ENCODE measurements at regions not wholly inside any gene's neighbourhood (a gene's known extent, or its start where the extent isn't known, plus 50 kb on each side); places are given as distances from the start of the nearest gene placed in this dataset.

- no peaks in the 10 kb centered on the region for H3K27me3 ChIP-seq
- no peak overlapping the region for H3K4me3 ChIP-seq
- intact Hi-C loops (cut with DNase I; ENCODE audit: low total_unique reads) (no loop called here), in situ Hi-C loops (cut with MboI; ENCODE audit: low pct_ligation_motif_present in 1 of 4, low pct_unique_long_range_greater_than_20kb in 1 of 4, low sequenced_read_pairs in 3 of 4) (loop anchor here in 1 of 4 donors (25.0 kb wide), 1 partner anchor 563 kb away; the partner anchor contains the start of gene BCL2L11)
- WGBS, 2 donors (ENCODE audit: low coverage in 1 of 2): 74 to 78% methylated on average over 4 to 10 of the region's 10 CpGs
- no peak for TF ChIP-seq EP300 (IDR thresholded peaks at IDR 0.05; ENCODE audit: low read depth)
- no peak for TF ChIP-seq POLR2AphosphoS5 (IDR thresholded peaks at IDR 0.05)
- no peak for TF ChIP-seq CTCF (IDR thresholded peaks at IDR 0.05)
- no peaks in the 10 kb centered on the region for H3K36me3 ChIP-seq
- H3K9me3 ChIP-seq: no peaks in the 10 kb centered on the region
- H3K27ac ChIP-seq: peak overlapping the region in 2 of 4 donors; percentile 14 to 38
- H3K4me1 ChIP-seq: peaks cover 0 to 18% (median 0%) of the 10 kb centered on the region in 4 donors
- DNase-seq: no peak
These were observed 208.4 kb downstream of the ANAPC1 start for GRCh38 chr2:111675419-111676194.

GRCh38 chr2:111676291-111676822, 207.6 kb downstream of the ANAPC1 start:
- in situ Hi-C loops (cut with MboI; ENCODE audit: low pct_ligation_motif_present in 1 of 4, low pct_unique_long_range_greater_than_20kb in 1 of 4, low sequenced_read_pairs in 3 of 4) (loop anchor here in 1 of 4 donors (25.0 kb wide), 1 partner anchor 564 kb away; the partner anchor contains the start of gene BCL2L11), intact Hi-C loops (cut with DNase I; ENCODE audit: low total_unique reads) (no loop called here)
- peaks cover 0 to 12% (median 0%) of the 10 kb centered on the region in 4 donors for H3K4me1 ChIP-seq
- no peak for TF ChIP-seq POLR2AphosphoS5 (IDR thresholded peaks at IDR 0.05)
- TF ChIP-seq CTCF (IDR thresholded peaks at IDR 0.05): no peak
- no peak for TF ChIP-seq POLR2A (IDR thresholded peaks at IDR 0.05)
- TF ChIP-seq EP300 (IDR thresholded peaks at IDR 0.05; ENCODE audit: low read depth): no peak
- WGBS, 2 donors (ENCODE audit: low coverage in 1 of 2): 65 to 74% methylated on average over 3 to 4 of the region's 4 CpGs
- peak overlapping the region in 2 of 4 donors; percentile 14 to 38 for H3K27ac ChIP-seq
- DNase-seq: no peak
- no peaks in the 10 kb centered on the region for H3K36me3 ChIP-seq
- H3K4me3 ChIP-seq: no peak overlapping the region
- H3K9me3 ChIP-seq: no peaks in the 10 kb centered on the region
- H3K27me3 ChIP-seq: no peaks in the 10 kb centered on the region

- in situ Hi-C loops (cut with MboI; ENCODE audit: low pct_ligation_motif_present in 1 of 4, low pct_unique_long_range_greater_than_20kb in 1 of 4, low sequenced_read_pairs in 3 of 4): loop anchor here in 1 of 4 donors (25.0 kb wide), 1 partner anchor 566 kb away; the partner anchor contains the start of gene BCL2L11
- Histone ChIP-seq H3K27ac (no peak overlapping the region), H3K27me3 (no peaks in the 10 kb centered on the region), H3K9me3 (no peaks in the 10 kb centered on the region), H3K36me3 (no peaks in the 10 kb centered on the region), H3K4me3 (no peak overlapping the region), H3K4me1 (peaks cover 0 to 7% (median 0%) of the 10 kb centered on the region in 4 donors)
- intact Hi-C loops (cut with DNase I; ENCODE audit: low total_unique reads): no loop called here
- TF ChIP-seq CTCF (IDR thresholded peaks at IDR 0.05): no peak
- no peak for TF ChIP-seq EP300 (IDR thresholded peaks at IDR 0.05; ENCODE audit: low read depth)
- no peak for TF ChIP-seq POLR2AphosphoS5 (IDR thresholded peaks at IDR 0.05)
- TF ChIP-seq POLR2A (IDR thresholded peaks at IDR 0.05): no peak
- no peak for DNase-seq
- WGBS, 2 donors (ENCODE audit: low coverage in 1 of 2): 80 to 90% methylated on average over 2 to 7 of the region's 7 CpGs
These were observed 205.8 kb downstream of the ANAPC1 start for GRCh38 chr2:111678161-111678560.

GRCh38 chr2:111678651-111679050, 205.3 kb downstream of the ANAPC1 start:
- Histone ChIP-seq H3K27me3 (no peaks in the 10 kb centered on the region), H3K4me3 (no peak overlapping the region), H3K36me3 (no peaks in the 10 kb centered on the region), H3K9me3 (no peaks in the 10 kb centered on the region), H3K4me1 (peaks cover 0 to 7% (median 0%) of the 10 kb centered on the region in 4 donors), H3K27ac (no peak overlapping the region)
- DNase-seq: no peak
- intact Hi-C loops (cut with DNase I; ENCODE audit: low total_unique reads) (no loop called here), in situ Hi-C loops (cut with MboI; ENCODE audit: low pct_ligation_motif_present in 1 of 4, low pct_unique_long_range_greater_than_20kb in 1 of 4, low sequenced_read_pairs in 3 of 4) (loop anchor here in 1 of 4 donors (25.0 kb wide), 1 partner anchor 566 kb away; the partner anchor contains the start of gene BCL2L11)
- 59 to 69% methylated on average over 2 to 5 of the region's 5 CpGs for WGBS, 2 donors (ENCODE audit: low coverage in 1 of 2)
- TF ChIP-seq EP300 (IDR thresholded peaks at IDR 0.05; ENCODE audit: low read depth) (no peak), CTCF (IDR thresholded peaks at IDR 0.05) (no peak), POLR2A (IDR thresholded peaks at IDR 0.05) (no peak), POLR2AphosphoS5 (IDR thresholded peaks at IDR 0.05) (no peak)
